ENCODE measurements at regions not wholly inside any gene's neighbourhood (a gene's known extent, or its start where the extent isn't known, plus 50 kb on each side); places are given as distances from the start of the nearest gene placed in this dataset.

DNA sequence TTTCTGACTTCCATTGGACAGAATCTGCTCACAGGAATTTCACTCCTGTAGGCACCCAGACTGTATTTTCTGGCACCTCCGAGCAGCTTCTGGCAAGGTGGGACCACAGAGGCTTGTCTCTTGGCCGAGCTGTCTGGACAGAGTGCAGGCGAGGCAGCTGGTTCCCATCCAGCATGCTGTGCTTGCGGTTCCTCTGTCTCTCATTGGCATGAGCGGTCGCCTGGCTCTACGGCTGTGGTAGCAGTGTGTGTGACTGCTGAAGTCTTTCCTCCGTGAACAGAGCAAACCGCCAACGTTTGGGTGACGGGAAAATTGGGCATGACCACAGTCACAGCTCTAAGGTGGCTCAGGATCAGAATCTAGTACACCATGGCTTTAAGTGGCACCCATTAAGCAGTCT lies 411.7 kb upstream of the NETO1 start:
- no peaks in the 10 kb centered on the region for H3K36me3 Mint-ChIP-seq
- no peak overlapping the region for H3K27ac Mint-ChIP-seq
- peaks cover 2 to 31% (median 14%) of the 10 kb centered on the region in 5 donors for H3K9me3 Mint-ChIP-seq
- H3K4me3 Mint-ChIP-seq = no peak overlapping the region
- H3K4me3 ChIP-seq (ENCODE audit: low read length) = no peak overlapping the region
- DNase-seq = no peak
- no peaks in the 10 kb centered on the region for H3K36me3 ChIP-seq (ENCODE audit: insufficient read depth, low read length)
- H3K27me3 ChIP-seq (ENCODE audit: insufficient read depth, low read length, poor library complexity, severe bottlenecking) = no peaks in the 10 kb centered on the region
- peaks cover 0 to 2% of the 10 kb centered on the region in 2 donors for H3K27me3 Mint-ChIP-seq
- CTCF ChIA-PET = no interaction called here
- no peaks in the 10 kb centered on the region for H3K4me1 Mint-ChIP-seq
- H3K9me3 ChIP-seq (ENCODE audit: low read length) = no peaks in the 10 kb centered on the region
- POLR2A ChIA-PET = no interaction called here
- no peak overlapping the region for H3K27ac ChIP-seq (ENCODE audit: low read depth, low read length)
- H3K4me1 ChIP-seq (ENCODE audit: insufficient read depth, low read length) = no peaks in the 10 kb centered on the region

DNA sequence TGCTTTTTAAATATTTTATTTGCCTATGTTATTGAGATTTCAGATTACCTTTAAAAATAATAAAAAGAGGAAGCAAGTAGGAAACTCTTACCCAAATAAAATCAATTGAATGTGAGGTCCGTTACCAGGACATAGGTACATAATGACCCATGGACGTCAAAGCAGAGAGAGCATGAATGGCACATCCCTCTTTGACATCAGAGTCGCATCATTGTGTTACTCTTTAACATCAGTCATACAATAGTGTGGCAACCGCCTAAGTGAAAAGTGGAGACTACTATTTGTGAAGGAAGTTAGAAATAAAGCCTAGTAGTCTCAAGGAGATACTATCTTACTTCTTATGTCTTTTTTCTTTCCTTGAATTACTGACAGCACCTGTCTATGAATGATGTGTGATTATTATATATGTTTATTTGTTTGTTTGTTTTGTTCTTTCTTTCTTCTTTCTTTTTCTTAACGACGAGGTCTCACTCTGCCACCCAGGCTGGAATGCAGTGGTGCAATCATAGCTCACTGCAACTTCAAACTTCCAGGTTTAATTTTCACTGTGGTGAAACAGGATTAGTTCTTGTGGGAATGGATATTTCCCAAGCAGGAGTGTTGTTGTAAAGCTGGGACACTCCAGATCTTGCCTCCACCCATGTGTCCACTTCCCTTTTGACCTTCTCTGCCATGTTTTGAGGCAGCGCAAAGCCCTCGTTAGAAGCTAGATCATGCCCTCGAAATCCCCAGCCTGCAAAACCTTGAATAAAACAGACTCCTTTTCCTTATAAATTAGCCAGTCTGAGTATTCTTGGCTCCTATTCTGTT lies 407.2 kb upstream of the NETO1 start:
- H3K4me1 Mint-ChIP-seq = no peaks in the 10 kb centered on the region
- Histone ChIP-seq H3K36me3 (ENCODE audit: insufficient read depth, low read length) (no peaks in the 10 kb centered on the region), H3K4me3 (ENCODE audit: low read length) (no peak overlapping the region), H3K4me1 (ENCODE audit: insufficient read depth, low read length) (no peaks in the 10 kb centered on the region), H3K27ac (ENCODE audit: low read depth, low read length) (no peak overlapping the region), H3K9me3 (ENCODE audit: low read length) (no peaks in the 10 kb centered on the region), H3K27me3 (ENCODE audit: insufficient read depth, low read length, poor library complexity, severe bottlenecking) (no peaks in the 10 kb centered on the region)
- DNase-seq = no peak
- ChIA-PET POLR2A (no interaction called here), CTCF (no interaction called here)
- H3K4me3 Mint-ChIP-seq = no peak overlapping the region
- H3K27ac Mint-ChIP-seq = no peak overlapping the region
- no peaks in the 10 kb centered on the region for H3K36me3 Mint-ChIP-seq
- peaks cover 10 to 40% (median 13%) of the 10 kb centered on the region in 5 donors for H3K9me3 Mint-ChIP-seq
- no peaks in the 10 kb centered on the region for H3K27me3 Mint-ChIP-seq

DNA sequence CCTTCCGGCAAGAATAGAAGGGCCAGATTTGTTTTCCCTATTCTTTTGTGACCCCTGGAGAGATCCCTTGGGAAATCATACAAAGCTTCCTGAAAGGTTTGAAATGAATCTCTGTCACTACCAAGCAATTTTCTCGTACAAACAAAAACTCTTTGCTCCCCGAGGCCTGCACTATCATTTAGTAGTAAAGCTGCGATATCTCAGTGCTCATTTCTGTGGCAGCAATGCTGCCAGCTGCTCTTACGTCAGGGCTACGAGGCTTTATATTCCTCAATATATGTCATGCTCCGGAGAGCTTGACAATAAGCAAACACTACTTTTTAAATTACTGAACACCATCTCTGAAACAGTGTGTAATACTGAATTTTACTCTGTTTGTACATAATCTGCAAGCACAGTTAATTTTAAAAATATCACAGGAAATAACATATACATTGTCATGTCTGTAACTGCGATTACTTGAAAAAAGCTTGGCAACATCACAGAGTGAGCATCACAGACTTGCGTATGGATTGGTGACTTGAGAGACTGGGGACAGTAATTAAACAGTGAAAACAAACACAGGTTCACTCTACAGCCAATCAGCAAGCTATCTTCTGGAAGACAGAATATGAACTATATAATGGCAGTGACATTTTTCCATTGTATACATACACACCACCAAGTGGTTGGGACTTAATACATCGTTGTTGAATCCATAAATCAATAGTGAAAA lies 403.3 kb upstream of the NETO1 start:
- no peak overlapping the region for H3K4me3 Mint-ChIP-seq
- no peaks in the 10 kb centered on the region for H3K4me1 ChIP-seq (ENCODE audit: insufficient read depth, low read length)
- no peak overlapping the region for H3K4me3 ChIP-seq (ENCODE audit: low read length)
- no peaks in the 10 kb centered on the region for H3K27me3 ChIP-seq (ENCODE audit: insufficient read depth, low read length, poor library complexity, severe bottlenecking)
- POLR2A ChIA-PET = no interaction called here
- no peak overlapping the region for H3K27ac Mint-ChIP-seq
- H3K27ac ChIP-seq (ENCODE audit: low read depth, low read length) = no peak overlapping the region
- CTCF ChIA-PET = no interaction called here
- H3K4me1 Mint-ChIP-seq = no peaks in the 10 kb centered on the region
- H3K9me3 ChIP-seq (ENCODE audit: low read length) = no peaks in the 10 kb centered on the region
- H3K36me3 ChIP-seq (ENCODE audit: insufficient read depth, low read length) = no peaks in the 10 kb centered on the region
- no peak for DNase-seq
- peaks cover 3 to 18% (median 6%) of the 10 kb centered on the region in 5 donors for H3K9me3 Mint-ChIP-seq
- H3K27me3 Mint-ChIP-seq = no peaks in the 10 kb centered on the region
- H3K36me3 Mint-ChIP-seq = no peaks in the 10 kb centered on the region

DNA sequence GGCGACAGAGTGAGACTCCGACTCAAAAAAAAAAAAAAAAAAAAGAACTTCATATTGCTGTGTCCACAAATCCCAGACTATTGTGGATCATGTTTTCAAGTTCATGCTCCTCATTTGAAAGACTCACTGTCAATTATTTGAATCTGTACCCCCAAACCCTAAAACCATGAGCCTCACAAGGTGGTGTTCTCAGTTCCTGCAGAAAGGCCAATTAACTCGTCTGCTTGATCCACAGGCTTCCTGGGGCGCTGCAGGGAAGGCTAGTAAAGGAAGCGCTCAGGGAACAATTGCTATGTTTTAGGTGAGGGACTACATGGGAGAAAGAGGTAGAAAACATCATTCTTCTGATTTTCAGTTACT lies 396.8 kb upstream of the NETO1 start:
- no peaks in the 10 kb centered on the region for H3K4me1 Mint-ChIP-seq
- no peak overlapping the region for H3K4me3 ChIP-seq (ENCODE audit: low read length)
- H3K9me3 Mint-ChIP-seq = peaks cover 2 to 10% (median 6%) of the 10 kb centered on the region in 5 donors
- no peaks in the 10 kb centered on the region for H3K36me3 Mint-ChIP-seq
- no peaks in the 10 kb centered on the region for H3K36me3 ChIP-seq (ENCODE audit: insufficient read depth, low read length)
- peak overlapping the region in 1 of 7 donors; percentile 25 for H3K4me3 Mint-ChIP-seq
- ChIA-PET POLR2A (no interaction called here), CTCF (no interaction called here)
- H3K27ac Mint-ChIP-seq = no peak overlapping the region
- H3K27me3 ChIP-seq (ENCODE audit: insufficient read depth, low read length, poor library complexity, severe bottlenecking) = no peaks in the 10 kb centered on the region
- no peaks in the 10 kb centered on the region for H3K4me1 ChIP-seq (ENCODE audit: insufficient read depth, low read length)
- no peak overlapping the region for H3K27ac ChIP-seq (ENCODE audit: low read depth, low read length)
- no peaks in the 10 kb centered on the region for H3K9me3 ChIP-seq (ENCODE audit: low read length)
- no peaks in the 10 kb centered on the region for H3K27me3 Mint-ChIP-seq
- no peak for DNase-seq

DNA sequence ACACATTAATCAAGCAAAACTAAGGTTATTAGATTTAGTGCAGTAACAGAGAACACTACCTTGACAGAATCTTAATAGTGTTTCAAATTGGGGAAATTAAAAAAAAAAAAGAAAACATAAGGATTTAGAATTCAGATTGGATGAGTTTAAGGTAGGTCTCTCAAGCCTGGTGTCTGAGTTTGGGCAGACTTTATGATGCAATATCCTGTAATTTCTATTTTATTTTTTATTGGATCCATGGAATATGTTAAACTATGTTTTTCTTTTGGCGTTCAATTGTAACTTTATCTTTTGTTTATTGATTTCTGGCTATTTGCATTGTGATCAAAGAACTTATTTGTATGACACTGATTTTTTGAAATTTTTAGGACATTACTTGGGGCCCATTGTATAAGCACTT lies 394.1 kb upstream of the NETO1 start:
- H3K4me3 ChIP-seq (ENCODE audit: low read length) = no peak overlapping the region
- no peak overlapping the region for H3K4me3 Mint-ChIP-seq
- POLR2A ChIA-PET = no interaction called here
- H3K27ac ChIP-seq (ENCODE audit: low read depth, low read length) = no peak overlapping the region
- DNase-seq = no peak
- no peaks in the 10 kb centered on the region for H3K36me3 ChIP-seq (ENCODE audit: insufficient read depth, low read length)
- no peaks in the 10 kb centered on the region for H3K9me3 ChIP-seq (ENCODE audit: low read length)
- no peaks in the 10 kb centered on the region for H3K4me1 Mint-ChIP-seq
- H3K27ac Mint-ChIP-seq = no peak overlapping the region
- H3K27me3 ChIP-seq (ENCODE audit: insufficient read depth, low read length, poor library complexity, severe bottlenecking) = no peaks in the 10 kb centered on the region
- CTCF ChIA-PET = no interaction called here
- no peaks in the 10 kb centered on the region for H3K4me1 ChIP-seq (ENCODE audit: insufficient read depth, low read length)
- no peaks in the 10 kb centered on the region for H3K27me3 Mint-ChIP-seq
- H3K36me3 Mint-ChIP-seq = no peaks in the 10 kb centered on the region
- peaks cover 3 to 13% (median 12%) of the 10 kb centered on the region in 5 donors for H3K9me3 Mint-ChIP-seq

DNA sequence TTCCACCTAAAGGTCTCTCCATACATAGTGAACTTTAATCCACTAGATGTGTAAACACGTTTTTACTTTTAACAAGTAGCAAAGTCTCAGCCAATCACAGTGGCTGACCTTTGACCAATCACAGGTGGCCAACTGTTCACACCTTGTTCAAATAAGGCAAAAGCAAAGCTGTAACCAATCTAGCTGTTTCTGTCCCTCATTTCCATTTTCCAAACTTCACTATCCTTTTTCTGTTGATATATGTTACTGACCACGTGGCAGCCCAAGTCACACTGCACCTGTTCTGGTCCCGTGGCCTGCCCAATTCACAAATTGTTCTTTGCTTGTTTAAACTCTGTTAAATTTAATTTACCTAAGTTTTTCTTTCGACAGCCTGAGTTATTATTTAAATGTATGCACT lies 393.5 kb upstream of the NETO1 start:
- no peak overlapping the region for H3K4me3 ChIP-seq (ENCODE audit: low read length)
- no peaks in the 10 kb centered on the region for H3K9me3 ChIP-seq (ENCODE audit: low read length)
- no peak overlapping the region for H3K27ac ChIP-seq (ENCODE audit: low read depth, low read length)
- no peaks in the 10 kb centered on the region for H3K36me3 ChIP-seq (ENCODE audit: insufficient read depth, low read length)
- no peak overlapping the region for H3K4me3 Mint-ChIP-seq
- no peaks in the 10 kb centered on the region for H3K4me1 Mint-ChIP-seq
- no peaks in the 10 kb centered on the region for H3K4me1 ChIP-seq (ENCODE audit: insufficient read depth, low read length)
- peaks cover 2 to 17% (median 12%) of the 10 kb centered on the region in 5 donors for H3K9me3 Mint-ChIP-seq
- H3K27ac Mint-ChIP-seq = no peak overlapping the region
- CTCF ChIA-PET = no interaction called here
- DNase-seq = no peak
- H3K36me3 Mint-ChIP-seq = no peaks in the 10 kb centered on the region
- no peaks in the 10 kb centered on the region for H3K27me3 Mint-ChIP-seq
- no peaks in the 10 kb centered on the region for H3K27me3 ChIP-seq (ENCODE audit: insufficient read depth, low read length, poor library complexity, severe bottlenecking)
- POLR2A ChIA-PET = no interaction called here

DNA sequence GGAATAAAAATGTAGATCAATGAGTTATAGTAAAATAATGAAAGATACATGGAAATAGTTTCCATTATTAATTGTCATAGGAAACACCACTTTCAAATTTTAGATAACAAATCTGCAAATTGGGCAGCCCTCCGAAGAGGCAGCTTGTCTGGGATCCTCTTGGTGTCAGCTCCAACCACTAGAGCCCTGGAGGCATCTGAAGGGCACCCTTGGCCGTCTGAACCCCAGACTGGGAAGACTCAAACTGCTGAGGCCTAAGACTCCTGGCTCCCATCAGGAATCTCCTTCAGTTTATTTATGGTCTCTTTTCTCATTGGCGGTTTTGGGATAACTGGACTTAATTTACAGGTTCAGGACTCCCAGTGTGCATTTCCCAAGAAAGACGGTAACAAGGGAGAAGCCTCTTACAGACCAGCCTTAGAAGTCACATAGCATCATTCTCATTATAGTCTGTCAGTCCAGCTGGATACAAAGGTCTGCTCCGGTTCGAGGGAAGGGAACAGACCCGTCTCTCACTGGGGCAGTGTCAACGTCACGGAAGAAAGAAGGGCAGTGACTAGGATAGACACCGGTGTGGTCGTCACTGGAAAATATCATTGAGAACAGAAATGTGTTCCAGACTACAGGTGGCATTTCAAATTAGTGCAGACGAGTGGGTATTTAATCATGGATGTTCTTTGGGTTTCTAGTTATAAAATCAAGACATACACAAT lies 390.7 kb upstream of the NETO1 start:
- Histone ChIP-seq H3K27me3 (ENCODE audit: insufficient read depth, low read length, poor library complexity, severe bottlenecking) (no peaks in the 10 kb centered on the region), H3K36me3 (ENCODE audit: insufficient read depth, low read length) (no peaks in the 10 kb centered on the region), H3K9me3 (ENCODE audit: low read length) (no peaks in the 10 kb centered on the region), H3K27ac (ENCODE audit: low read depth, low read length) (no peak overlapping the region), H3K4me3 (ENCODE audit: low read length) (no peak overlapping the region), H3K4me1 (ENCODE audit: insufficient read depth, low read length) (no peaks in the 10 kb centered on the region)
- no peak for DNase-seq
- Mint-ChIP-seq H3K36me3 (no peaks in the 10 kb centered on the region), H3K9me3 (peaks cover 2 to 24% (median 8%) of the 10 kb centered on the region in 5 donors), H3K4me3 (no peak overlapping the region), H3K27ac (no peak overlapping the region), H3K27me3 (no peaks in the 10 kb centered on the region), H3K4me1 (no peaks in the 10 kb centered on the region)
- ChIA-PET POLR2A (no interaction called here), CTCF (no interaction called here)

DNA sequence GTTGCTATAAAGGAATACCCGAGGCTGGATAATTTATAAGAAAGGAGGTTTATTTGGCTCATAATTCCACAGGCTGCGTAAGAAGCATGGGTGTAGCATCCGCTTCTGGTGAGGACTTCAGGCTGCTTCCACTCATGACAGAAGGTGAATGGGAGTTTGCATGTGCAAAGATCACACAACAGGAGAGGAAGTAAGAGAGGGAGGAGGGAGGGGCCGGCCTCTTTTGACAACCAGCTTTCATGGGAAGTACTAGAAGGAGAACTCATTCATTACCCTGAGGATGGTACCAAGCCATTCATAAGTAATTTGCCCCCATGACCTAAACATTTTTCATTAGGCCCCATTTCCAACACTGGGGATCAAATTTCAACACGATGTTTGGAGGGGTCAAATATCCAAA lies 386.8 kb upstream of the NETO1 start:
- Histone ChIP-seq H3K27me3 (ENCODE audit: insufficient read depth, low read length, poor library complexity, severe bottlenecking) (no peaks in the 10 kb centered on the region), H3K4me1 (ENCODE audit: insufficient read depth, low read length) (no peaks in the 10 kb centered on the region), H3K4me3 (ENCODE audit: low read length) (no peak overlapping the region), H3K27ac (ENCODE audit: low read depth, low read length) (no peak overlapping the region), H3K9me3 (ENCODE audit: low read length) (no peaks in the 10 kb centered on the region), H3K36me3 (ENCODE audit: insufficient read depth, low read length) (no peaks in the 10 kb centered on the region)
- Mint-ChIP-seq H3K4me1 (no peaks in the 10 kb centered on the region), H3K36me3 (no peaks in the 10 kb centered on the region), H3K9me3 (peaks cover 4 to 33% (median 9%) of the 10 kb centered on the region in 5 donors), H3K27me3 (no peaks in the 10 kb centered on the region), H3K27ac (no peak overlapping the region), H3K4me3 (no peak overlapping the region)
- no peak for DNase-seq
- POLR2A ChIA-PET = no interaction called here
- CTCF ChIA-PET = no interaction called here
